Hepatocyte (in vitro differentiated cells): ENCODE measurements at regions not wholly inside any gene's neighbourhood (a gene's known extent, or its start where the extent isn't known, plus 50 kb on each side); places are given as distances from the start of the nearest gene placed in this dataset.

Source experiments
- DNase-seq: peaks from one replicate; pipeline ENCODE4 v3.0.0-alpha.2; 2016; ENCODE audit warnings: low spot score
- H2AFZ ChIP-seq: fragments of 200-600 bp; sonication (generic); 2 replicates; pipeline ENCODE4 v1.6.0; 2016; ENCODE audit warnings: antibody characterized with exemption, mild to moderate bottlenecking
- H3K27ac ChIP-seq: fragments of 200-600 bp; sonication (generic); 2 replicates; pipeline ENCODE4 v1.5.1; 2016; ENCODE audit warnings: mild to moderate bottlenecking
- H3K27me3 ChIP-seq: fragments of 200-600 bp; sonication (generic); 2 replicates; pipeline ENCODE4 v1.6.1; 2016
- H3K36me3 ChIP-seq: fragments of 200-600 bp; sonication (generic); replicated peaks from 2 replicates; pipeline ENCODE4 v1.5.1; 2016; ENCODE audit warnings: low read depth; ENCODE audit not compliant: insufficient read depth
- H3K4me1 ChIP-seq: fragments of 200-600 bp; sonication (generic); 2 replicates; pipeline ENCODE4 v1.5.1; 2016; ENCODE audit warnings: mild to moderate bottlenecking, moderate library complexity; ENCODE audit not compliant: insufficient read depth
- H3K4me2 ChIP-seq: fragments of 200-600 bp; sonication (generic); 2 replicates; pipeline ENCODE4 v1.6.0; 2016
- H3K4me3 ChIP-seq: fragments of 200-600 bp; sonication (generic); 2 replicates; pipeline ENCODE4 v1.5.1; 2016; ENCODE audit warnings: mild to moderate bottlenecking
- H3K79me2 ChIP-seq: fragments of 200-600 bp; sonication (generic); 2 replicates; pipeline ENCODE4 v1.6.0; 2017; ENCODE audit warnings: mild to moderate bottlenecking
- H3K9me2 ChIP-seq: fragments of 200-600 bp; sonication (generic); replicated peaks from 2 replicates; pipeline ENCODE4 v1.6.0; 2017; ENCODE audit warnings: mild to moderate bottlenecking; ENCODE audit not compliant: insufficient read depth
- H3K9me3 ChIP-seq: fragments of 200-600 bp; sonication (generic); 2 replicates; pipeline ENCODE4 v1.5.1; 2016; ENCODE audit warnings: low read depth, mild to moderate bottlenecking
- H4K20me1 ChIP-seq: fragments of 200-600 bp; sonication (generic); 2 replicates; pipeline ENCODE4 v1.6.0; 2016; ENCODE audit warnings: mild to moderate bottlenecking; ENCODE audit not compliant: insufficient read depth, poor library complexity, severe bottlenecking
- CTCF ChIP-seq: fragments of 200-600 bp; sonication (generic); IDR thresholded peaks from 2 replicates; pipeline ENCODE4 v1.5.1; 2016; ENCODE audit warnings: antibody characterized with exemption, mild to moderate bottlenecking; ENCODE audit not compliant: poor library complexity
- EZH2 ChIP-seq: fragments of 200-600 bp; sonication (generic); IDR thresholded peaks from 2 replicates; pipeline ENCODE4 v1.6.1; 2016; ENCODE audit warnings: antibody characterized with exemption, mild to moderate bottlenecking, borderline replicate concordance
- EZH2phosphoT487 ChIP-seq: fragments of 200-600 bp; sonication (generic); IDR thresholded peaks from one replicate; pipeline ENCODE4 v1.6.1; 2018; ENCODE audit warnings: antibody characterized with exemption, mild to moderate bottlenecking, low read depth, moderate library complexity; ENCODE audit not compliant: unreplicated experiment, severe bottlenecking
- WGBS: methylation state at CpG from one replicate; pipeline ENCODE4 v1.1.6; 2016; ENCODE audit warnings: low lambda C conversion rate; ENCODE audit errors: missing lambda C conversion rate; 5-methylcytosine and 5-hydroxymethylcytosine counted together

GRCh38 chr4:171376724-171377123 lies 436.5 kb upstream of the GALNTL6 start:
- Histone ChIP-seq H3K36me3 (no peaks in the 10 kb centered on the region), H3K4me2 (no peak overlapping the region), H3K27ac (no peak overlapping the region), H3K79me2 (no peaks in the 10 kb centered on the region), H2AFZ (no peak overlapping the region), H3K9me2 (no peaks in the 10 kb centered on the region), H3K4me3 (no peak overlapping the region), H4K20me1 (no peaks in the 10 kb centered on the region), H3K4me1 (no peaks in the 10 kb centered on the region), H3K27me3 (no peaks in the 10 kb centered on the region), H3K9me3 (no peaks in the 10 kb centered on the region)
- DNase-seq, result no peak
- no peak for TF ChIP-seq CTCF
- TF ChIP-seq EZH2phosphoT487, result no peak
- TF ChIP-seq EZH2, result no peak
- 68% methylated on average over 1 of the region's 1 CpG for WGBS

- no peaks in the 10 kb centered on the region for H3K36me3 ChIP-seq
- no peak overlapping the region for H3K4me2 ChIP-seq
- no peak for TF ChIP-seq EZH2
- no peak for TF ChIP-seq EZH2phosphoT487
- TF ChIP-seq CTCF, result no peak
- no peaks in the 10 kb centered on the region for H3K9me2 ChIP-seq
- no peaks in the 10 kb centered on the region for H4K20me1 ChIP-seq
- H3K4me1 ChIP-seq, result no peaks in the 10 kb centered on the region
- no peak overlapping the region for H2AFZ ChIP-seq
- no peak overlapping the region for H3K4me3 ChIP-seq
- no peaks in the 10 kb centered on the region for H3K27me3 ChIP-seq
- H3K79me2 ChIP-seq, result no peaks in the 10 kb centered on the region
- no peak overlapping the region for H3K27ac ChIP-seq
- no peak for DNase-seq
- H3K9me3 ChIP-seq, result no peaks in the 10 kb centered on the region
These were observed 459.7 kb upstream of the GALNTL6 start for GRCh38 chr4:171353535-171353934.

DNA sequence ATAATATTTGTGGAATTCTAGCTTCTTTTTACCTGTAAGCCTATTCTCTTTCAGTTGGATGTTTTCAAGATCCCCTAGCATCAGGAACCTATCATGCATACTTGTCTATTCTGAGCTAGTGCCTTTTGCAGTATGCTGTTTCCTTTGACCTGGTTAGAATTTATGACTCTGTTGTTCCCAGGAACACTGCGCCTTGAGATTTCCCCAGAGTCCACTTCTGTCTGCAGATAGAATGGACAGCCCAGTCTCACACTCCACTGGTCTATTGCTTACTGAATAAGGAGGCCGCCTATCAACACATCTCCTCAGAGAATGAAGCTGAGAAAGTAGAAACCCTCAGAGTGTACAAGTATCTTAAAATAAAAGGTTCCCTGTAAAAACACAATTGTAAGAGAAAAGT lies 465.1 kb upstream of the GALNTL6 start:
- Histone ChIP-seq H3K4me1 (no peaks in the 10 kb centered on the region), H3K9me3 (no peaks in the 10 kb centered on the region), H2AFZ (no peak overlapping the region), H3K36me3 (no peaks in the 10 kb centered on the region), H3K27me3 (no peaks in the 10 kb centered on the region), H3K27ac (no peak overlapping the region), H3K9me2 (no peaks in the 10 kb centered on the region), H4K20me1 (no peaks in the 10 kb centered on the region), H3K79me2 (no peaks in the 10 kb centered on the region), H3K4me3 (no peak overlapping the region), H3K4me2 (no peak overlapping the region)
- no peak for DNase-seq
- WGBS, result 90% methylated on average over 2 of the region's 2 CpGs
- TF ChIP-seq CTCF (no peak), EZH2 (no peak), EZH2phosphoT487 (no peak)

DNA sequence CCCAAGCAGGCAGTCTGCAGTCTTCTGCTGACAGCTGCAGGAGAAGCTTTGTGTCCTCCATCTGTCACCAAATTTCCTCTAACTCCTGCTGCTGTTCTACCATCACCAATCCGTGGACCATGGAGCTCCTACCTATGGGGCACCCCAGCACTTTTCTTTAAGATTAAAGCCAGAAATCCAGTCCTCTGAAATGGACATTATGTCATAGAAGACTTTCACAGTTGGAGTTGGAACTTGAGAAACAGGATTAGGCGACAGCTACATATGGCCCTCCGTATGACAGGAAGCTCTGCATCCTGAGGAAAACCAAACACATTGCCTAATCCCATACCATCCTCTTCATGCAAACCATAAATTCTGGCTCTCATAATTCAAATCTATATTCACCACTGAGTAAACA lies 470.6 kb upstream of the GALNTL6 start:
- H3K4me3 ChIP-seq, result no peak overlapping the region
- H3K79me2 ChIP-seq, result no peaks in the 10 kb centered on the region
- H3K4me1 ChIP-seq, result no peaks in the 10 kb centered on the region
- H3K9me2 ChIP-seq, result no peaks in the 10 kb centered on the region
- H3K27me3 ChIP-seq, result no peaks in the 10 kb centered on the region
- H4K20me1 ChIP-seq, result no peaks in the 10 kb centered on the region
- TF ChIP-seq CTCF, result no peak
- TF ChIP-seq EZH2, result no peak
- no peak for TF ChIP-seq EZH2phosphoT487
- 50% methylated on average over 3 of the region's 3 CpGs for WGBS
- DNase-seq, result no peak
- H3K9me3 ChIP-seq, result no peaks in the 10 kb centered on the region
- no peak overlapping the region for H3K4me2 ChIP-seq
- no peaks in the 10 kb centered on the region for H3K36me3 ChIP-seq
- no peak overlapping the region for H2AFZ ChIP-seq
- no peak overlapping the region for H3K27ac ChIP-seq
